ENCODE measurements at regions not wholly inside any gene's neighbourhood (a gene's known extent, or its start where the extent isn't known, plus 50 kb on each side); places are given as distances from the start of the nearest gene placed in this dataset.
"Not testable (repeated sequence)": the region's sequence is repeated elsewhere in the genome, so short reads cannot be mapped to it uniquely, and the experiment has no call there.

GRCh38 chr21:32823296-32823695, 51.7 kb upstream of the PAXBP1 start:
- DNase-seq, result not testable (repeated sequence)

DNA sequence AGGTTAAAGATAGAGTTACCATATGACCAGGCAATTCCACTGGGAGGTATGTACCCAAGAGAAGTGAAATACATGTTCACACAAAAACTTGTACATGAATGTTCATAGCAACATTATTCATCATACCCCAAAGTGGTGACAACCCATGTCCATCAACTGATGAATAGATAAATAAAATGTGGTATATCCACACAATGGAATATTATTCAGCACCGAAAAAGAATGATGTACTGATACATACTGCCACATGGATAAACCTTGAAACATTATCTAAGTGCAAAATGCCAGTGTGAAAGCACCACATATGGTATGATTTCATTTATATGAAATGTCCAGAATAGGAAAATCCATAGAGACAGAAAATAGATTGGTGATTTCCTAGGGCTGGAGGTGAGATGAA, 53.4 kb upstream of the PAXBP1 start:
- DNase-seq, result no peak

DNA sequence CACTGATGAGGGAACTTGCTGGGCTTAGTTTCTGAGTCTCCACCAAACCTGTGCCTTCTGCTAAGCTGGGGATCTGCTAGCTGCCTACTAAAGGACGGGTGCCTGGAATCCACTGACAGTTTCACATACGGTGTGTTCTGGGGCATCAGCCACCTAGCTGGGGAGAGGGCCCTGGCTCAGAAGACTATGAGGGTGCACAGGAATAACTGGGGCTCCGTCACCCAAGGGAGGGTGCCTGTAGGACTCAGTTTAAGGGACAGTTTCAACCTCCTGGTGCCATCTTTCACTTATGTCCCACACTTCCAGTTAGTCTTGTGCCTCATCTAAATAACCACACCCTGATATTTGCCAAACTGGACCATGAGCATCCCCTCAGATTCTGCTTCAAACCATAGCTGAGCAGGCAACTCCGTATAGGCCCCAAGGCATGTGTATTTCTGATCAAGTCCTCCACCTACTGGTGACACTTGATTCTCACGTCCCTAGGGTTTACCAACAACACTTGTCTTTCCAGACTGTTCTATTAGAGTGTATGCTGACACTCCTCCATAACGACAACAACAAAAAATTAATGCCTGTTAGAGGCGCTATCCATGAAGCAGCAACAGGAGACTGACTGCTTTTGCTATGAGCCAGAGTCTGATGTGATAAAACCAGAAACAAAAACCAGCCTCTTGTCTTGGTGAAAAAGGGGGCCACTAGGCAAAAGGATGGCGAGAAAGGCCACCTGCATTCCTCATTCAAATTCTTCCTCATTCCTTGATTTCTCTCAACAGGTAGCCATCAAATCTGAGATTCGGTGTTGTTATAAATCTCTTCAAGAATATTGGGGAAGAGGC, 55.0 kb upstream of the PAXBP1 start:
- peak in 1 of 2 experiments; percentile 16 for DNase-seq

GRCh38 chr21:32828908-32829307, 57.4 kb upstream of the PAXBP1 start:
- DNase-seq, result no peak

- DNase-seq, result no peak
These were observed 57.9 kb upstream of the PAXBP1 start for GRCh38 chr21:32829504-32829903.

- not testable (repeated sequence) for DNase-seq
These were observed 60.2 kb upstream of the PAXBP1 start for GRCh38 chr21:32831779-32832178.

- DNase-seq, result no peak
These were observed 62.8 kb upstream of the PAXBP1 start for GRCh38 chr21:32834211-32834915.

DNA sequence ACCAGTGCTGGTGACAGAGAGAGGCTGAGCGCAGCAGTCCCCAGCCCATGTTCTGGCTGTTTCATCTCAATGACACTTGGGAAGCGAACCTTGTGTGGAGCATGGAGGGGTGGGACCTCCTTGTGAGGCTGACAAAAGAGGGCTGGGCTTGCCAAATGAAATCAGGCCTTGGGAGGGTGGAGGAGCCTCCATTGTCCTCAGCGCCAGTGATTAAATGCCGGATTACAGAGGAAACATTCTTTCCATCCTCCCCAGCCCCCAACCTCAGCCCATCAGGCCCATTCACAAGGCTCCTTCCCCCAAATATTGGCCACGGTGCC, 63.3 kb upstream of the PAXBP1 start:
- DNase-seq, result no peak

GRCh38 chr21:32842146-32842545, 70.6 kb upstream of the PAXBP1 start:
- no peak for DNase-seq

GRCh38 chr21:32843561-32843960, 72.0 kb upstream of the PAXBP1 start:
- DNase-seq, result no peak

- no peak for DNase-seq
These were observed 72.5 kb upstream of the PAXBP1 start for GRCh38 chr21:32844076-32844475.

DNA sequence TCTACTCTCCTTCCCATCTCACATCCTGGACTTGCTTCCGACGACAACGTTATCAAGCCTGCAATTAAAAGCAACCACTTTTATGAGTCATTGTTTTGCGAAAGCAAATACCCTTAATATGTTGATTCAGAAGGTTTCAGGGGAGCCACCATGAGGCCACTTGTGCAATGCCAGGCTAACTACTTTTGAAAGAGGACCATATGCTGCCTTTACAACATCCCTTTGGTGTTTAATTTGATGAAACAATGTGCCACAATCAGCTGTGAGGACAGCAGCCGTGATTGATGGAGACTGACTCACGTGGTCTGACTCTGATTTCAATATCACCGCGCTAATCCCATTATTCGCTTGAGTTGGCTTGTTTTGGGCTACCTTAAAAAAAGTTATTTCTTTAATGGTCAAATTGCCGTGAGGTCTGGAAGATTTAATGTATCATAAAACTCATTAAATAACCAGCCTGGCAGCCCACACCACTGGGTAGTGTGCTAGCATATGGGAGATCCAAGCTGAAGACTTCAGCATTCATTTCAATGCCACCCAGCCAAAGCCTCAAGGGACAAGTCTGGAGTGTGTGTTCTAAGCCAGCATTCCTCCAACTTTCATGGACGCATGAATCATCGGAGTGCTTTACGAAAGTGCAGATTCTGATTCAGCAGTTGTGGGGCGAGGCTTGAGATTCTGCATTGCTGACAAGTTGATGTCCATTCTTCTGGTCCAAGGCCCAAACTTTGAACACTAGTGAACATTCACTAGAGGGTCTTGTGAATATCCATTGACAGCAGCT, 73.3 kb upstream of the PAXBP1 start:
- no peak for DNase-seq

GRCh38 chr21:32858628-32859027, 87.1 kb upstream of the PAXBP1 start:
- DNase-seq, result no peak

DNA sequence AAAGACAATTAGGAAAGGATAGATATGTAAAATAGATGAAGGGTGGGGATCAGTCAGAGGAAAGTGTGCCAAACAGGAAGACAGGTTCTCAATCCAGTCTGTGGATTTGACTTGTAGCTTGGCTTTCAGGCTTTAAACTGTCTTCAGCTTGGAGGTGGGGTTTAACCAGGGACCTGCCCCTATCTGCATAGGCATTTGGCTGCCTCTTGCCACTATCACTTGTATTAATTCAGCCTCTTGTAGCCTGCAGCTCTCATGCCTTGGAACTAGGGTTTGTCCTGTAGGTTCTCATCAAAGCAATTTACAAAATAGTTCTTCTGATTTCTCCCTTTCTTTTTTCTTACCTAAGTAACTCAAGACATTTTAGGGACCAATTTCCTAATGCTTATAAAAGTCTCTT, 88.8 kb upstream of the PAXBP1 start:
- DNase-seq, result no peak

DNA sequence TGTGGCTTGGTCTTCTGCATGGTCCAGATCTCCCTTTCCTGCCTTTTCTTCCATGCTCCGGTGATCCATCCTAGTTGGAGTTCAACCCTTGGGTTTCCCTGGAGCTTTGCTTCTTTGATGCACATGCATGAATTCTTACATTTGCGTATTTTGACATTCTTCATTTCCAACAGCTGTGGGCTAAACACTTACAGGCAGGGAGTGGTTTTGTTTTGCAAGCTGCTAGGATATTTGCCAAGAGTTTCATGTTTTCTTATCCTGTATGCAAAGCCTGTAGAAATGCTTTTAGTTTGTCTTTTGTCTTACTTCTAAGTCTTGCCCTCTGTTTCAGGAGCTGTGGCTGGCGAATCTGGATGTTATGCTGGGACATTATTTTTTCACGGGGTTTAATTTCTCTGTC, 90.3 kb upstream of the PAXBP1 start:
- no peak for DNase-seq

- DNase-seq, result no peak
These were observed 96.0 kb upstream of the PAXBP1 start for GRCh38 chr21:32867597-32867996.

DNA sequence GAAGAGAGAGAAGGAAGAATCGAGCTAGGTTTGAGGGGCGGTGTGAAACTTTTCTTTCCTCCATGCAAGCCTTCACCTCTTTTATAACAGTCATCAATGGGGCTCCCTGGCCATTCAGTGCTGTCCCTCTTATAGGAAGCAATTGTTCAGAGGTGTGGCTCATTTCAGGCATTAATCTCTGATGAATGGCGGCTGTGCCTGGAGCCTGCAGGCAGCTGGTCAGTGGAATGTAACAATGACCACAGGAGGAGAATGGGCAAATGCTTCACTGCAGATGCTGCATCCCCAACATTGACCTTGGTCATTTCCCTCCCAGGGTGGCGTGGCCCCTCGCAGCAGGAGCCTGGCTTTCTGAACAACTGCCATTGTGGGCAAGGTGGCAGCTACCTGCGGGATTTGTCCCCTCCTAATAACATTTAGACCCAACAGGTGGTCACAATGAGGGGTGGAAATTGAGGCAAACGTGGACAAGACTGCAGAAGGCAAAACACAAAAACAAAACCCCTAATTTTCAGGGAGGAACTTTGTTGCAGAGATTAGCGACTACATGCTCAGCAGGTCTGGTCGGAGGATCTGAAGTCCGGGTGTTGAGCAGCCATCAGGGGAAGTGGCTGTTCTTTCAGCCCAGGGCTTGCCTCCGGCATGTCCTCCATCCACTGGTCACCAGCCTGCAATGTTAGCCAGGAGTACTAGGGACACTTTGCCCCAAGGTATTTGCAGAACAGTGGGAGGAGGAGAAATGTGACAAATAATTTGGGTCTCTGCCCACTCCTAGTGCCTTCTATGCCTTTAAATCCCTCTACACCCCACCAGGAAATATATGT, 97.3 kb upstream of the PAXBP1 start:
- DNase-seq, result no peak

DNA sequence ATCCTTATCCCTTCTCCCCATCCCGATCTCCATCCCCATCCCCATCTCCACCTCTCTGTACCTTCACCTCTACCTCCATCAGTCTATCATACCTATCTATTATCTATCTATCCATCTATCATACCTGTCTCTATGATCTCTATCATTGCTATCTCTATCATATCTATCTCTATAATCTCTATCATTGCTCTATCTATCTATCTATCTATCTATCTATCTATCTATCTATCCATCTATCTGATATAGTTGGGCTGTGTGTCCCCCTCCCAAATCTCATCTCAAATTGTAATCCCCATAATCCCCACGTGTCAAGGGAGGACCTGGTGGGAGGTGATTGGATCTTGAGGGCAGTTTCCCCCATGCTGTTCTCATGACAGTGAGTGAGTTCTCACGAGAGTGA, 97.9 kb upstream of the PAXBP1 start:
- DNase-seq, result no peak

GRCh38 chr21:32876426-32876825, 104.9 kb upstream of the PAXBP1 start:
- no peak for DNase-seq

DNA sequence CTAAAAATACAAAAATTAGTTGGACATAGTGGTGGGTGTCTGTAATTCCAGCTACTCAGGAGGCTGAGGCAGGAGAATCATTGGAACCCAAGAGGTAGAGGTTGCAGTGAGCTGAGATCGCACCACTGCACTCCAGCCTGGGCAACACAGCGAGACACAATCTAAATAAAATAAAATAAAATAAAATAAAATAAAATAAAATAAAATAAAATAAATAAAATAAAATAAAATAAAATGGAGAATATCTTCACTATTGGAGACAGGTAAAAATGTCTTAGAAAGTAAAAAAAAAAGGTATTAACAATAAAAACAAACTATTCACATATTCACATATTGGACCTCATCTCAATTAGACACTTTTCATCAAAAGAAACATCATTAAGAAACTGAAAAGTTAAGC, 106.3 kb upstream of the PAXBP1 start:
- DNase-seq, result not testable (repeated sequence)

- no peak for DNase-seq
These were observed 107.1 kb upstream of the PAXBP1 start for GRCh38 chr21:32878661-32879060.

GRCh38 chr21:32881458-32881857, 109.9 kb upstream of the PAXBP1 start:
- DNase-seq, result no peak

DNA sequence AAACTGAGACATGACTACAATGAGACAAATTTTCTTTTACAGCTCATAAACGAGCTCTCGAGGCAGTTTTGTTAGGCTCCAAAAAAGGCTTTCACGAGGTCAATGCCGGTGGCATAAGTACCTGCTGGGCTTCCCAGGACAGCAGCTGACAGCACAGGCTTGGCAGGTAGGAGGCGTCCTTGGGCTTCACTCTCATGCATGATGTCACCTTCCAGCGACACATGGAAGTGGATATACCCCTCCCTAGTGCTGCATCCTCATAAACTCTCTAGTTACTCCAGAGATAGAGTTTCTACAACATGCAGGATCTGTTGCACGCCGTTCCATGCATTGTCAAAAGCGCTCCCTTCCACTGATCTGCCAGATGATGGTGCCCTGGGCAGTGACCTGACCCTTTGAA, 112.5 kb upstream of the PAXBP1 start:
- DNase-seq, result no peak

Data from stimulated activated CD4-positive, alpha-beta T cell treated with anti-CD3 and anti-CD28 coated beads, Interleukin-4, amount 100 ng/mL, for 4 hours (primary cell).